B cell (primary cell): ENCODE measurements at regions not wholly inside any gene's neighbourhood (a gene's known extent, or its start where the extent isn't known, plus 50 kb on each side); places are given as distances from the start of the nearest gene placed in this dataset.

ENCODE experiments used
- ATAC-seq: fragments of 200-7000 bp; cut with Tn5 transposase; one replicate; pipeline ENCODE4 v1.10.0; 2021; ENCODE audit warnings: low read depth, mild to moderate bottlenecking, moderate number of reproducible peaks, moderate library complexity
- CTCF ChIA-PET: fragments of 350-600 bp; sonication (Branson Sonifier 250); formaldehyde crosslinking; loops from one replicate; lab custom pipeline; 2021; ENCODE audit warnings: antibody characterized with exemption, inconsistent platforms; lab: Charles Lee
- POLR2A ChIA-PET: fragments of 350-600 bp; sonication (Branson Sonifier 250); formaldehyde crosslinking; loops from one replicate; lab custom pipeline; 2021; ENCODE audit warnings: antibody characterized with exemption; lab: Charles Lee
- DNase-seq: peaks from one replicate; pipeline ENCODE4 v3.0.0; 2013
- H2AFZ ChIP-seq: 2 replicates; pipeline ENCODE4 v1.6.1; 2012; ENCODE audit warnings: mild to moderate bottlenecking, low read depth, low read length; ENCODE audit not compliant: insufficient read depth, poor library complexity, severe bottlenecking
- H3K27ac ChIP-seq, 2 donors: 1 replicate in 1 of 2; 2 replicates in 1 of 2; pipeline ENCODE4 v1.5.1; 2012 to 2013; ENCODE audit warnings: low read length in 2 of 2, mild to moderate bottlenecking in 2 of 2, moderate library complexity in 1 of 2
- H3K27me3 ChIP-seq, 4 experiments: fragments of 200-600 bp in 1 of 4; sonication (generic) in 1 of 4; replicated peaks in 1 of 4; 1 replicate in 2 of 4; 2 replicates in 2 of 4; pipeline versions ENCODE4 v1.6.1 to v1.7.0; 2013 to 2016; ENCODE audit warnings: low read length in 3 of 4, mild to moderate bottlenecking in 2 of 4, mixed read lengths in 1 of 4, moderate library complexity in 1 of 4; ENCODE audit not compliant: insufficient read depth in 4 of 4, control insufficient read depth in 3 of 4; ENCODE audit errors: control extremely low read depth in 1 of 4
- H3K36me3 ChIP-seq, 2 experiments: replicated peaks in 1 of 2; 1 replicate in 1 of 2; 2 replicates in 1 of 2; pipeline versions ENCODE4 v1.6.1 to v1.7.1; 2013; ENCODE audit warnings: low read length in 1 of 2; ENCODE audit not compliant: insufficient read depth in 2 of 2, control insufficient read depth in 1 of 2; ENCODE audit errors: control extremely low read depth in 1 of 2, extremely low read depth in 1 of 2
- H3K4me1 ChIP-seq, 2 donors: fragments of 200-600 bp in 1 of 2; sonication (generic) in 1 of 2; 1 replicate in 1 of 2; 2 replicates in 1 of 2; pipeline versions ENCODE4 v1.5.1 to v1.6.1; 2013 to 2017; ENCODE audit warnings: low read length in 2 of 2; ENCODE audit not compliant: control insufficient read depth in 2 of 2, insufficient read depth in 2 of 2
- H3K4me2 ChIP-seq: replicated peaks from 2 replicates; pipeline ENCODE3; 2012; ENCODE audit warnings: mild to moderate bottlenecking, low read depth, low read length; ENCODE audit not compliant: poor library complexity, severe bottlenecking
- H3K4me3 ChIP-seq, 5 experiments: fragments of 200-600 bp in 1 of 5; sonication (generic) in 1 of 5; 1 replicate in 3 of 5; 2 replicates in 2 of 5; pipeline versions ENCODE4 v1.5.1 to v1.7.0; 2011 to 2016; ENCODE audit warnings: low read length in 4 of 5, mild to moderate bottlenecking in 4 of 5, low read depth in 2 of 5, control low read depth in 1 of 5, moderate library complexity in 1 of 5; ENCODE audit not compliant: insufficient read depth in 1 of 5; ENCODE audit errors: control extremely low read depth in 1 of 5, extremely low read depth in 1 of 5
- H3K79me2 ChIP-seq: fragments of 200-600 bp; sonication (generic); one replicate; pipeline ENCODE4 v1.6.0; 2016; ENCODE audit warnings: low read length; ENCODE audit not compliant: control insufficient read depth, insufficient read depth
- H3K9ac ChIP-seq: fragments of 200-600 bp; sonication (generic); 2 replicates; pipeline ENCODE4 v1.6.1; 2017; ENCODE audit warnings: mild to moderate bottlenecking, low read length, moderate library complexity
- H3K9me3 ChIP-seq, 3 donors: one replicate each; pipeline versions ENCODE4 v1.6.1 to v1.7.1; 2013; ENCODE audit warnings: low read length in 2 of 3; ENCODE audit not compliant: control insufficient read depth in 2 of 3, insufficient read depth in 1 of 3; ENCODE audit errors: control extremely low read depth in 1 of 3
- H4K20me1 ChIP-seq: 2 replicates; pipeline ENCODE4 v1.6.0; 2012; ENCODE audit warnings: mild to moderate bottlenecking, low read length; ENCODE audit not compliant: insufficient read depth, control insufficient read depth, poor library complexity, severe bottlenecking
- H3K27ac Mint-ChIP-seq: one replicate; pipeline ENCODE4 v1.8.0; 2021; ENCODE audit warnings: mixed read lengths
- H3K27me3 Mint-ChIP-seq: one replicate; pipeline ENCODE4 v1.8.0; 2021; ENCODE audit warnings: mixed read lengths
- H3K4me1 Mint-ChIP-seq: one replicate; pipeline ENCODE4 v1.8.0; 2021; ENCODE audit warnings: mixed read lengths
- H3K4me3 Mint-ChIP-seq: one replicate; pipeline ENCODE4 v1.8.0; 2021; ENCODE audit warnings: mixed read lengths
- H3K9me3 Mint-ChIP-seq: one replicate; pipeline ENCODE4 v1.8.0; 2022; ENCODE audit warnings: mixed read lengths; ENCODE audit not compliant: insufficient read depth
- CTCF ChIP-seq: fragments of 200-600 bp; IDR thresholded peaks from one replicate; pipeline ENCODE4 v1.8.0; 2022; ENCODE audit warnings: antibody characterized with exemption, mild to moderate bottlenecking
- EZH2 ChIP-seq: IDR thresholded peaks from 2 replicates; pipeline ENCODE4 v1.6.1; 2012; ENCODE audit warnings: borderline replicate concordance, low read depth, mild to moderate bottlenecking, moderate library complexity, low read length; ENCODE audit not compliant: insufficient read depth, poor library complexity, severe bottlenecking
- WGBS: methylation state at CpG from one replicate; pipeline ENCODE4 v1.1.5; 2013; ENCODE audit warnings: missing lambda C conversion rate; ENCODE audit not compliant: insufficient coverage; 5-methylcytosine and 5-hydroxymethylcytosine counted together
- intact Hi-C: fragments of 100-400 bp; cut with micrococcal nuclease; formaldehyde crosslinking; loops from one replicate; pipeline ENCODE4 v1.10.0; 2022

- no peaks in the 10 kb centered on the region for H3K4me1 ChIP-seq
- H3K79me2 ChIP-seq = no peaks in the 10 kb centered on the region
- Mint-ChIP-seq H3K27ac (no peak overlapping the region), H3K9me3 (peaks cover 5% of the 10 kb centered on the region), H3K27me3 (peaks cover 6% of the 10 kb centered on the region), H3K4me1 (no peaks in the 10 kb centered on the region), H3K4me3 (no peak overlapping the region)
- POLR2A ChIA-PET = no interaction called here
- 93% methylated on average over 3 of the region's 3 CpGs for WGBS
- no peak overlapping the region for H2AFZ ChIP-seq
- peaks cover 0 to 6% (median 0%) of the 10 kb centered on the region in 3 donors for H3K9me3 ChIP-seq
- H3K36me3 ChIP-seq = no peaks in the 10 kb centered on the region
- no peaks in the 10 kb centered on the region for H3K27me3 ChIP-seq
- CTCF ChIA-PET = no interaction called here
- H3K9ac ChIP-seq = no peak overlapping the region
- no peak overlapping the region for H3K27ac ChIP-seq
- ATAC-seq = no peak
- H3K4me2 ChIP-seq = no peak overlapping the region
- TF ChIP-seq CTCF (no peak), EZH2 (no peak)
- intact Hi-C loops = no loop called here
- DNase-seq = no peak
- H4K20me1 ChIP-seq = no peaks in the 10 kb centered on the region
- H3K4me3 ChIP-seq = no peak overlapping the region
Measured at GRCh38 chr1:29538586-29538985, 302.3 kb downstream of the PTPRU start.

- Histone ChIP-seq H3K27ac (no peak overlapping the region), H4K20me1 (no peaks in the 10 kb centered on the region), H3K4me3 (no peak overlapping the region), H3K4me2 (no peak overlapping the region), H3K9me3 (peaks cover 6 to 20% (median 10%) of the 10 kb centered on the region in 3 donors), H2AFZ (no peak overlapping the region), H3K79me2 (no peaks in the 10 kb centered on the region), H3K9ac (no peak overlapping the region), H3K36me3 (no peaks in the 10 kb centered on the region), H3K27me3 (peaks cover 0 to 3% (median 0%) of the 10 kb centered on the region in 4 experiments), H3K4me1 (no peaks in the 10 kb centered on the region)
- intact Hi-C loops = no loop called here
- H3K4me3 Mint-ChIP-seq = no peak overlapping the region
- ATAC-seq (no peak), DNase-seq (no peak)
- peaks cover 16% of the 10 kb centered on the region for H3K9me3 Mint-ChIP-seq
- peaks cover 4% of the 10 kb centered on the region for H3K27me3 Mint-ChIP-seq
- H3K27ac Mint-ChIP-seq = no peak overlapping the region
- ChIA-PET CTCF (no interaction called here), POLR2A (no interaction called here)
- TF ChIP-seq EZH2 = no peak
- no peaks in the 10 kb centered on the region for H3K4me1 Mint-ChIP-seq
- no CpG with 5 or more reads among the region's 1 CpG for WGBS
Measured at GRCh38 chr1:29532751-29533150, 296.4 kb downstream of the PTPRU start.
